Neural crest cell (in vitro differentiated cells): ENCODE measurements at regions not wholly inside any gene's neighbourhood (a gene's known extent, or its start where the extent isn't known, plus 50 kb on each side); places are given as distances from the start of the nearest gene placed in this dataset.

ENCODE experiments used
- DNase-seq: peaks from one replicate; pipeline ENCODE4 v3.0.0; 2021; ENCODE audit warnings: low read depth, mixed read lengths, low spot score
- H3K27ac Mint-ChIP-seq: one replicate; pipeline ENCODE4 v1.8.0; 2021; ENCODE audit warnings: mild to moderate bottlenecking, mixed read lengths; ENCODE audit not compliant: unreplicated experiment
- H3K27me3 Mint-ChIP-seq: 2 replicates; pipeline ENCODE4 v1.8.0; 2021; ENCODE audit warnings: low read depth, mild to moderate bottlenecking, mixed read lengths
- H3K36me3 Mint-ChIP-seq: 2 replicates; pipeline ENCODE4 v1.8.0; 2021; ENCODE audit warnings: low read depth, mild to moderate bottlenecking, mixed read lengths
- H3K4me1 Mint-ChIP-seq: 2 replicates; pipeline ENCODE4 v1.8.0; 2021; ENCODE audit warnings: mixed read lengths
- H3K4me3 Mint-ChIP-seq: one replicate; pipeline ENCODE4 v1.8.0; 2021; ENCODE audit warnings: mild to moderate bottlenecking, mixed read lengths
- H3K9me3 Mint-ChIP-seq: 2 replicates; pipeline ENCODE4 v1.8.0; 2021; ENCODE audit warnings: mixed read lengths
- CTCF ChIP-seq: fragments of 200-600 bp; sonication (generic); conservative IDR thresholded peaks from 2 replicates; pipeline ENCODE4 v1.5.0; 2021; ENCODE audit warnings: antibody characterized with exemption, mild to moderate bottlenecking

GRCh38 chr6:100103931-100104330, 109.9 kb upstream of the MCHR2 start:
- Mint-ChIP-seq H3K4me3 (no peak overlapping the region), H3K9me3 (no peaks in the 10 kb centered on the region), H3K27me3 (peaks cover 10% of the 10 kb centered on the region), H3K36me3 (no peaks in the 10 kb centered on the region), H3K4me1 (peaks cover 9% of the 10 kb centered on the region), H3K27ac (no peak overlapping the region)
- no peak for TF ChIP-seq CTCF
- DNase-seq, result no peak

- no peaks in the 10 kb centered on the region for H3K36me3 Mint-ChIP-seq
- H3K27me3 Mint-ChIP-seq, result peaks cover 10% of the 10 kb centered on the region
- DNase-seq, result no peak
- H3K9me3 Mint-ChIP-seq, result no peaks in the 10 kb centered on the region
- no peak for TF ChIP-seq CTCF
- peaks cover 9% of the 10 kb centered on the region for H3K4me1 Mint-ChIP-seq
- no peak overlapping the region for H3K27ac Mint-ChIP-seq
- H3K4me3 Mint-ChIP-seq, result no peak overlapping the region
These were observed 109.2 kb upstream of the MCHR2 start for GRCh38 chr6:100103194-100103593.

- H3K9me3 Mint-ChIP-seq, result no peaks in the 10 kb centered on the region
- peaks cover 8% of the 10 kb centered on the region for H3K27me3 Mint-ChIP-seq
- no peaks in the 10 kb centered on the region for H3K36me3 Mint-ChIP-seq
- no peak overlapping the region for H3K4me3 Mint-ChIP-seq
- no peak for DNase-seq
- peaks cover 5% of the 10 kb centered on the region for H3K4me1 Mint-ChIP-seq
- no peak for TF ChIP-seq CTCF
- no peak overlapping the region for H3K27ac Mint-ChIP-seq
These were observed 107.6 kb upstream of the MCHR2 start for GRCh38 chr6:100101644-100102043.

- DNase-seq, result no peak
- no peaks in the 10 kb centered on the region for H3K9me3 Mint-ChIP-seq
- H3K27ac Mint-ChIP-seq, result no peak overlapping the region
- peaks cover 4% of the 10 kb centered on the region for H3K27me3 Mint-ChIP-seq
- no peaks in the 10 kb centered on the region for H3K36me3 Mint-ChIP-seq
- no peaks in the 10 kb centered on the region for H3K4me1 Mint-ChIP-seq
- H3K4me3 Mint-ChIP-seq, result no peak overlapping the region
- TF ChIP-seq CTCF, result no peak
These were observed 106.8 kb upstream of the MCHR2 start for GRCh38 chr6:100100776-100101175.

GRCh38 chr6:100099189-100100074, 105.4 kb upstream of the MCHR2 start:
- H3K4me3 Mint-ChIP-seq, result no peak overlapping the region
- no peaks in the 10 kb centered on the region for H3K36me3 Mint-ChIP-seq
- peak; percentile 80 for TF ChIP-seq CTCF
- DNase-seq, result no peak
- no peaks in the 10 kb centered on the region for H3K9me3 Mint-ChIP-seq
- H3K27me3 Mint-ChIP-seq, result peaks cover 4% of the 10 kb centered on the region
- H3K27ac Mint-ChIP-seq, result no peak overlapping the region
- no peaks in the 10 kb centered on the region for H3K4me1 Mint-ChIP-seq
